Kidney epithelial cell (primary cell): ENCODE measurements at regions not wholly inside any gene's neighbourhood (a gene's known extent, or its start where the extent isn't known, plus 50 kb on each side); places are given as distances from the start of the nearest gene placed in this dataset.
"Not testable (repeated sequence)": the region's sequence is repeated elsewhere in the genome, so short reads cannot be mapped to it uniquely, and the experiment has no call there.

Source experiments
- DNase-seq: peaks from one replicate; pipeline ENCODE4 v3.0.0-alpha.2; 2010; ENCODE audit warnings: low read depth
- H3K27me3 ChIP-seq: 2 replicates; pipeline ENCODE4 v1.6.0; 2011; ENCODE audit warnings: low read length; ENCODE audit not compliant: control insufficient read depth, insufficient read depth
- H3K36me3 ChIP-seq: 2 replicates; pipeline ENCODE4 v1.5.1; 2011; ENCODE audit warnings: low read length; ENCODE audit not compliant: control insufficient read depth, insufficient read depth
- H3K4me3 ChIP-seq: 2 replicates; pipeline ENCODE4 v1.5.1; 2011; ENCODE audit warnings: low read depth, mild to moderate bottlenecking, control low read depth, low read length
- CTCF ChIP-seq: IDR thresholded peaks from 2 replicates; pipeline ENCODE4 v1.5.1; 2011; ENCODE audit warnings: mild to moderate bottlenecking, moderate library complexity, low read length, control low read depth, inconsistent platforms; ENCODE audit not compliant: insufficient read depth, poor library complexity, severe bottlenecking

DNA sequence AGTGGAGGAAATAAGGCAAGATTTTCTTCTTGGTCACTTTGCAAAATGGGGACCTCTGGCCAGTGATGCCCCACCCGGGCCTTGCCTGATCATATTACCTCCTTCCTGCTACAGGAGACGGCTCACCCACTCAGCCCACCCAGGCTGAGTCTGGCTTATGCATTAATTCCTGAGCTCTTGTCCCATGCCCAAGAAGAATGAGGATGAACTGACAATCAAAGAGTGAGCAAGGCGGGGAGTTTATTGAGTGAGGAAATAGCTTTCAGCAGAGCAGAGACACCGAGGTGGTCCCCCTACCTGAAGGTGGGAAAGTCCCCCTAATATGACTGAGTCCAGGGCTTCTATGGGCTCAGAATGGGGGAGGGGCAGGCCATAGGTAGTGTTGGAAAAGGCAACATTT is 107.5 kb downstream of the EOMES start:
- H3K27me3 ChIP-seq = no peaks in the 10 kb centered on the region
- no peaks in the 10 kb centered on the region for H3K36me3 ChIP-seq
- DNase-seq = no peak
- H3K4me3 ChIP-seq = no peak overlapping the region
- TF ChIP-seq CTCF = no peak

- Histone ChIP-seq H3K27me3 (no peaks in the 10 kb centered on the region), H3K4me3 (no peak overlapping the region), H3K36me3 (no peaks in the 10 kb centered on the region)
- DNase-seq = no peak
- no peak for TF ChIP-seq CTCF
Observed at GRCh38 chr3:27613846-27614500, 108.2 kb downstream of the EOMES start.

- Histone ChIP-seq H3K36me3 (no peaks in the 10 kb centered on the region), H3K27me3 (no peaks in the 10 kb centered on the region), H3K4me3 (no peak overlapping the region)
- no peak for TF ChIP-seq CTCF
- no peak for DNase-seq
Observed at GRCh38 chr3:27610800-27611525, 111.2 kb downstream of the EOMES start.

- no peaks in the 10 kb centered on the region for H3K36me3 ChIP-seq
- DNase-seq = no peak
- H3K27me3 ChIP-seq = no peaks in the 10 kb centered on the region
- H3K4me3 ChIP-seq = no peak overlapping the region
- TF ChIP-seq CTCF = no peak
Observed at GRCh38 chr3:27607370-27607769, 114.8 kb downstream of the EOMES start.

DNA sequence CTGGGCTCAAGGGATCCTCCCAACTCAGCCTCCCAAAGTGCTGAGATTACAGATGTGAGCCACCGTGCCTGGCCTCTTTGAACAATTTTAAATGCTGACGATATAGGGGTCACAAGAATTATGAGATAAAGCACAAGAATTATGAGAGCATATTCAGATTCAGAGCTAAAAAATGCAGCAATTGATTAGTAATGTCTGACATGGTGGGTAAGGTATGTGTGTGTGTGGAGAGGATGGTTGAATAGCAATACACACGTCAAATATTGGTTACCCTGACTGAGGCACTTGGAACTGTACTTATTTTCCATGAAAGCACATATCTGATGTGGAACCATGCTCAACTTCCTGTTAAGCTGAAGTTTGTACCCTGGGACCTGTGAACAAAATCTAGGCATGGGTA is 115.6 kb downstream of the EOMES start:
- no peak overlapping the region for H3K4me3 ChIP-seq
- no peak for DNase-seq
- TF ChIP-seq CTCF = no peak
- no peaks in the 10 kb centered on the region for H3K27me3 ChIP-seq
- no peaks in the 10 kb centered on the region for H3K36me3 ChIP-seq

DNA sequence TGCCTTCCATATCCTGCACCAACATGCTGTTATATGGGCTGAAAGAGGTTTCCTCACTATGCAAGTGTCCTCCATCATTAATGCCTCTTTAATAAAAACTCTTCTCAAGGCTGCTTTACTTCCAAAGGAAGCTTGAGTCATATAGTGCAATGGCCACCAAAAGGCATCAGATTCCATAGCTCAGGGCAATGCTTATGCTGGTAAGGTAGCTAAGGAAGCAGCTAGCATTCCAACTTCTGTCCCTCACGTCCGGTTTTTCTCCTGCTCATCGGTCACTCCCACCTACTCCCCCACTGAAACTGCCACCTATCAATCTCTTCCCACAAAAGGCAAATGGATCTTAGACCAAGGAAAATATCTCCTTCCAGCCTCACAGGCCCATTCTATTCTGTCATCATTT is 117.1 kb upstream of the SLC4A7 start:
- DNase-seq, H3K4me3 ChIP-seq, H3K36me3 ChIP-seq, H3K27me3 ChIP-seq: not testable (repeated sequence)

DNA sequence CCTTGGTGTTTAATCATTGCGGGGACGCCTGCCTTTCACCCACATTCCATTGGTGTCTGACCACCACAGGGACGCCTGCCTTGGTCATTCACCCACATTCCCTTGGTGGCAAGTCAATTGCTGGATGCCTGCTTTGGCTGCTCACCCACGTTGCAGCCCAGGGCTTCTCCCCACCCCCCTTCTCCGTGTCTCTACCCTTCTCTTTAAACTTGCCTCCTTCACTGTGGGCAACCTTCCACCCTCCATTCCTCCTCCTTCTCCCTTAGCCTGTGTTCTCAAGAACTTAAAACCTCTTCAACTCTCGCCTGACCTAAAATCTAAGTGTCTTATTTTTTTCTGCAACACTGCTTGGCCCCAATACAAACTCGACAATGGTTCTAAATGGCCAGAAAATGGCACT is 115.6 kb upstream of the SLC4A7 start:
- not testable (repeated sequence) for H3K27me3 ChIP-seq, H3K36me3 ChIP-seq, H3K4me3 ChIP-seq, DNase-seq
